HCT116 (cell line): ENCODE measurements at regions not wholly inside any gene's neighbourhood (a gene's known extent, or its start where the extent isn't known, plus 50 kb on each side); places are given as distances from the start of the nearest gene placed in this dataset.

Experiments used
- ATAC-seq: fragments of 200-7000 bp; cut with Tn5 transposase; 2 replicates; pipeline ENCODE4 v1.9.1; 2020; ENCODE audit warnings: mild to moderate bottlenecking, moderate library complexity
- BruUV-seq: library from RNA; stranded (reverse); fragments of 400-500 nt; replicated peaks from 2 replicates; lab custom pipeline; 2021; lab: Mats Ljungman, UMichigan
- CTCF ChIA-PET: fragments of 300-600 bp; sonication (Branson Sonifier 250); formaldehyde crosslinking; loops from one replicate; lab custom pipeline; 2021; ENCODE audit warnings: antibody characterized with exemption; lab: Charles Lee
- POLR2A ChIA-PET: fragments of 300-600, 350-600 bp; sonication (Branson Sonifier 250); formaldehyde crosslinking; loops from one replicate; lab custom pipeline; 2021; ENCODE audit warnings: antibody characterized with exemption; lab: Charles Lee
- RAD21 ChIA-PET, 2 experiments: fragments of 300-600 bp; sonication (Branson Sonifier 250); formaldehyde crosslinking; loops; one replicate each; lab custom pipeline; 2023; ENCODE audit warnings: low total read pairs in 2 of 2; ENCODE audit not compliant: uncharacterized antibody in 2 of 2, unreplicated experiment in 2 of 2, low non-redundant PET in 1 of 2; lab: Charles Lee
- DNase-seq: peaks from one replicate; pipeline ENCODE4 v3.0.0-alpha.2; 2010; ENCODE audit warnings: low read depth, low spot score
- H2AFZ ChIP-seq: fragments of 200-600 bp; shearing (Covaris generic), sonication (generic); 2 replicates; pipeline ENCODE4 v1.6.1; 2017; ENCODE audit warnings: low read depth, mixed run types, mixed read lengths, antibody characterized with exemption, low read length; ENCODE audit not compliant: poor library complexity, severe bottlenecking
- H3K27ac ChIP-seq: 2 replicates; pipeline ENCODE4 v1.5.1; 2012; ENCODE audit warnings: low read depth, low read length
- H3K27me3 ChIP-seq: fragments of 200-600 bp; sonication (generic); 2 replicates; pipeline ENCODE4 v1.6.1; 2016; ENCODE audit warnings: mixed run types, low read length, mixed read lengths; ENCODE audit not compliant: insufficient read depth
- H3K36me3 ChIP-seq, 2 experiments: fragments of 200-500 bp in 1 of 2; fragments of 200-600 bp in 1 of 2; sonication (Bioruptor generic) in 1 of 2; sonication (generic) in 1 of 2; 2 replicates each; pipeline versions ENCODE4 v1.5.1 to v1.6.1; 2014 to 2016; ENCODE audit warnings: low read length in 2 of 2, inconsistent platforms in 1 of 2, mixed read lengths in 1 of 2, mixed run types in 1 of 2; ENCODE audit not compliant: insufficient read depth in 2 of 2, control insufficient read depth in 1 of 2
- H3K4me1 ChIP-seq, 2 experiments: fragments of 200-600 bp in 1 of 2; sonication (generic) in 1 of 2; 2 replicates each; pipeline versions ENCODE4 v1.5.1 to v1.6.1; 2012 to 2017; ENCODE audit warnings: low read length in 2 of 2, inconsistent platforms in 1 of 2, mild to moderate bottlenecking in 1 of 2, mixed read lengths in 1 of 2, mixed run types in 1 of 2, moderate library complexity in 1 of 2; ENCODE audit not compliant: insufficient read depth in 2 of 2, control insufficient read depth in 1 of 2
- H3K4me2 ChIP-seq: fragments of 200-600 bp; sonication (generic); 2 replicates; pipeline ENCODE4 v1.6.1; 2017; ENCODE audit warnings: mixed run types, low read length, mixed read lengths
- H3K4me3 ChIP-seq, 2 experiments: fragments of 200-600 bp in 1 of 2; sonication (generic) in 1 of 2; replicated peaks in 1 of 2; 2 replicates each; pipeline ENCODE4 v1.5.1; 2011 to 2016; ENCODE audit warnings: low read length in 2 of 2, control low read depth in 1 of 2, low read depth in 1 of 2, mild to moderate bottlenecking in 1 of 2, mixed read lengths in 1 of 2, mixed run types in 1 of 2
- H3K79me2 ChIP-seq: fragments of 200-600 bp; sonication (generic); 2 replicates; pipeline ENCODE4 v1.6.1; 2017; ENCODE audit warnings: mild to moderate bottlenecking, mixed run types, low read length, moderate library complexity, mixed read lengths; ENCODE audit not compliant: insufficient read depth
- H3K9ac ChIP-seq: fragments of 200-600 bp; sonication (generic); 2 replicates; pipeline ENCODE4 v1.6.1; 2016; ENCODE audit warnings: low read length, mixed read lengths
- H3K9me2 ChIP-seq: fragments of 200-600 bp; sonication (generic), shearing (Covaris generic); 2 replicates; pipeline ENCODE4 v1.6.1; 2017; ENCODE audit warnings: mixed run types, mild to moderate bottlenecking, moderate library complexity; ENCODE audit not compliant: insufficient read depth
- H3K9me3 ChIP-seq, 2 experiments: fragments of 200-500 bp in 1 of 2; fragments of 200-600 bp in 1 of 2; sonication (Bioruptor generic) in 1 of 2; sonication (generic) in 1 of 2; 2 replicates each; pipeline ENCODE4 v1.6.1; 2014 to 2017; ENCODE audit warnings: low read length in 2 of 2, mixed read lengths in 2 of 2, inconsistent platforms in 1 of 2, low read depth in 1 of 2, mild to moderate bottlenecking in 1 of 2, mixed run types in 1 of 2, moderate library complexity in 1 of 2; ENCODE audit not compliant: control insufficient read depth in 1 of 2, insufficient read depth in 1 of 2
- H4K20me1 ChIP-seq: fragments of 200-600 bp; sonication (generic), shearing (Covaris generic); 2 replicates; pipeline ENCODE4 v1.6.1; 2017; ENCODE audit warnings: mixed run types, mild to moderate bottlenecking, moderate library complexity; ENCODE audit not compliant: insufficient read depth
- SIN3A ChIP-seq: IDR thresholded peaks from 2 replicates; pipeline ENCODE4 v1.6.1; 2012; ENCODE audit warnings: low read depth
- SP1 ChIP-seq: IDR thresholded peaks from 2 replicates; pipeline ENCODE4 v1.6.1; 2012; ENCODE audit warnings: low read depth
- SRF ChIP-seq: IDR thresholded peaks from 2 replicates; pipeline ENCODE4 v1.6.1; 2012; ENCODE audit warnings: low read depth
- ZBTB33 ChIP-seq: IDR thresholded peaks from 2 replicates; pipeline ENCODE4 v1.6.1; 2011; ENCODE audit warnings: mild to moderate bottlenecking, low read length, moderate library complexity; ENCODE audit not compliant: insufficient replicate concordance; ENCODE audit errors: extremely low read depth
- ZFX ChIP-seq: fragments of 450-650 bp; IDR thresholded peaks from 2 replicates; pipeline ENCODE4 v1.6.1; 2017
- intact Hi-C: fragments of 100-400 bp; cut with micrococcal nuclease; formaldehyde crosslinking; loops from 2 replicates; pipeline ENCODE4 v1.10.0; 2022

- TF ChIP-seq ZBTB33 (no peak), SIN3A (no peak), SP1 (no peak)
- TF ChIP-seq, all 23 proteins: peak for 0
Measured at GRCh38 chr6:170179616-170180324, 111.1 kb downstream of the DLL1 start (continued).

GRCh38 chr6:170178561-170179477 is 112.1 kb downstream of the DLL1 start:
- Histone ChIP-seq H4K20me1 (no peaks in the 10 kb centered on the region), H3K27ac (no peak overlapping the region), H3K4me2 (no peak overlapping the region), H3K9ac (no peak overlapping the region), H3K4me3 (no peak overlapping the region), H3K27me3 (no peaks in the 10 kb centered on the region), H3K9me3 (no peaks in the 10 kb centered on the region), H3K4me1 (peaks cover 11 to 22% of the 10 kb centered on the region in 2 experiments), H2AFZ (no peak overlapping the region), H3K36me3 (no peaks in the 10 kb centered on the region), H3K79me2 (no peaks in the 10 kb centered on the region), H3K9me2 (no peaks in the 10 kb centered on the region)
- POLR2A ChIA-PET: no interaction called here
- TF ChIP-seq SRF (no peak), SP1 (no peak), ZFX (no peak)
- RAD21 ChIA-PET: no interaction called here
- DNase-seq (no peak), ATAC-seq (no peak)
- intact Hi-C loops: no loop called here
- BruUV-seq: no TSS peak
- CTCF ChIA-PET: no interaction called here
